IMR-90 (cell line): ENCODE measurements at regions not wholly inside any gene's neighbourhood (a gene's known extent, or its start where the extent isn't known, plus 50 kb on each side); places are given as distances from the start of the nearest gene placed in this dataset.

Experiments used
- CHD1 ChIP-seq: IDR thresholded peaks from 2 replicates; pipeline ENCODE4 v1.6.1; 2012; ENCODE audit warnings: low read depth, low read length, improper control_type of control experiment
- CTCF ChIP-seq: conservative IDR thresholded peaks from 2 replicates; pipeline ENCODE4 v1.5.1; 2012; ENCODE audit warnings: mild to moderate bottlenecking, low read depth, low read length, improper control_type of control experiment

- no peak for TF ChIP-seq CTCF
- no peak for TF ChIP-seq CHD1
Measured at GRCh38 chr12:90832427-90832826, 122.5 kb downstream of the CCER1 start.
